ENCODE measurements at regions not wholly inside any gene's neighbourhood (a gene's known extent, or its start where the extent isn't known, plus 50 kb on each side); places are given as distances from the start of the nearest gene placed in this dataset.

- no peak overlapping the region for H3K4me3 Mint-ChIP-seq
- no peak overlapping the region for H3K27ac Mint-ChIP-seq
- no peaks in the 10 kb centered on the region for H3K4me1 Mint-ChIP-seq (ENCODE audit: low read depth)
Observed at GRCh38 chr13:111532111-111532510, 211.7 kb downstream of the TEX29 start.

DNA sequence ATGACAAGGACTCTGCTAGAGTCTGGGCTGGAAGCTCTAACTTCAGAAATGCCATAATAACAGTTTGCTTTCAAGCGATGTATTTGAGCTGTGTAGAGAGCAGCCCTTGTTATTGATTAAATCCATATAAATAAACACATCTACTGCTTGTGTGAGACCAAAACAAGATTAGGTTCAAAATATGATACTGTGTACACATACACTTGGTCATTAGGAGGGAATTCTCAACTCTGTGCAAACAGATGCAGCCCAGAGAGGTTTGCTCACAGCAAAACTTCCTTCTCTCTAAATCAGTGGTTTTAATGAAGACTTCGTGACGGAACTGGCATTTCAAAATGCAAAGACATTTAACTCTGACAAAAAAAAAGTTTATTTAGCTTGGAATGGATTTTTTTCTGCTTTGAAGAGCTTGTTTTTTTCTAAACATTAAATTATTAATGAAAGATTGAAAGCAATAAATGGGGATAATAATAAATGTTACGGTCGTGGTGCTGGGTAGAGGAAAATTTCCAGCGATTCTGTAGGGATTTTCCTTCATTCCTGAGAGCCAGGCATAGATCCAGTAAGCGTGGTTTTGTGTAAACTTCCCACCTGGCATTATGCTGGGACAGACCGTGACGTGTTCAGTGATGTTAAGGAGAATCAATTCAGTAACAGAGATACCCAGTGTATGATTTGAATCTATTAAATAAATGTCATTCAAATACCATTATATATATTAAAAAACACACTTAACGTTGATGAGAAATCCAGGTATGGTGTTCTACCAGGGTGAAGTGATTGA lies 213.7 kb downstream of the TEX29 start:
- H3K27me3 Mint-ChIP-seq (ENCODE audit: insufficient read depth) = peaks cover 47% of the 10 kb centered on the region
- H3K36me3 Mint-ChIP-seq (ENCODE audit: low read depth) = no peaks in the 10 kb centered on the region
- no peaks in the 10 kb centered on the region for H3K9me3 Mint-ChIP-seq
- no peak for DNase-seq (ENCODE audit: low spot score)
- intact Hi-C loops (cut with micrococcal nuclease) = no loop called here
- no peaks in the 10 kb centered on the region for H3K4me1 Mint-ChIP-seq (ENCODE audit: low read depth)
- no peak overlapping the region for H3K4me3 Mint-ChIP-seq
- no peak overlapping the region for H3K27ac Mint-ChIP-seq

More at GRCh38 chr13:111532111-111532510, 211.7 kb downstream of the TEX29 start:
- intact Hi-C loops (cut with micrococcal nuclease) = no loop called here
- no peak for DNase-seq (ENCODE audit: low spot score)
- peaks cover 47% of the 10 kb centered on the region for H3K27me3 Mint-ChIP-seq (ENCODE audit: insufficient read depth)
- no peaks in the 10 kb centered on the region for H3K9me3 Mint-ChIP-seq
- no peaks in the 10 kb centered on the region for H3K36me3 Mint-ChIP-seq (ENCODE audit: low read depth)

DNA sequence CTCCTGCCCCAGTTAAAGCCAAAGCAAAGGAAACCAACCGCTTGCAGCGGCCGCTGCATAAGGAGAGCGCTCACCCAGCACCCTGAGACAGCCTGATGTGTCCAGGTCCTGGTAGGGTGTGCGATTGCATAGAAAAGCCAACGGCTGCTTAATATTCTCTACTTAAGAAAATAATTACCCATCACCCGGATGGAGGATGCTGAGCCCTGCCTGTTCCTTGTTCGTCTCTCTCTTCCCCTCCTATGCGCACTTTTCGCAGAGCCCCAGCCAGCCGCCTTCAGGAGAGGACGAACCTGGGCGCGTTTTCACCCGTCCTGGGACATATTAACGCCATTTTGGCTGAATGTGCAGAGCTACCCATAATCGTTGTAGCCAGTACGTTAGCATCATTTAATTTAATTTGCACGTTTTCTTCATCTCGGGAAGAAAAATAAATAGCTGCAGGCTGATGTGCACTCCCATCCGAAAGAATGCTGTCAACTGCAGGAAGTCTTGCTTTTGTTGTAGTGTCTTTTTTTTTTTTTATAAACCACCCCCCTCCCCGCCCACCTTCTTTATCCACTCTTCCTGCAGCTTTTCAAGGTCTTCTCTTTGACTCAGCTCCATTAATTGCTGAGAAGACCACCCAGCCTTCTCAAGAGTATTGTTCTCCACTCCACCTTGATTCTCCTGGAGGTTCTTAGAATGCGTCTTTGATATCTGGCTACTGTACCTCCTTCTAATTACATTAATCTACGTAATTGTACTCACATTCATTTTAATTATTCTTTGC lies 214.5 kb downstream of the TEX29 start:
- Mint-ChIP-seq H3K4me1 (ENCODE audit: low read depth) (no peaks in the 10 kb centered on the region), H3K9me3 (no peaks in the 10 kb centered on the region), H3K36me3 (ENCODE audit: low read depth) (no peaks in the 10 kb centered on the region), H3K4me3 (no peak overlapping the region), H3K27ac (no peak overlapping the region), H3K27me3 (ENCODE audit: insufficient read depth) (peaks cover 43% of the 10 kb centered on the region)
- no peak for DNase-seq (ENCODE audit: low spot score)
- intact Hi-C loops (cut with micrococcal nuclease) = no loop called here

DNA sequence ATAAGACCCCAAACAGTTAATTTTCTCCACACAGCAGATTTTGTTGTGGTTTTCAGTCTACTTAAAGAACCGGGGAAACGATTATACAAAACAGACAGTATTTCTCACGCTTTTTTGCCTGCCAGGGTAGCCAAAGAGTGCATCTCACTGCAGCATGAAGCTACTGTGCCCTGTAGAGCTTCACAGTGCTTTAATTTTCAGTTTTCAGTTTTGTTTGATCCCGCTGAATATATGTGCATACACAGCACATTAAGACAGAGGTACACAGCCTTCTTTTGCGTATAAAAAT lies 215.0 kb downstream of the TEX29 start:
- no peaks in the 10 kb centered on the region for H3K4me1 Mint-ChIP-seq (ENCODE audit: low read depth)
- DNase-seq (ENCODE audit: low spot score) = no peak
- H3K9me3 Mint-ChIP-seq = no peaks in the 10 kb centered on the region
- H3K4me3 Mint-ChIP-seq = no peak overlapping the region
- no peaks in the 10 kb centered on the region for H3K36me3 Mint-ChIP-seq (ENCODE audit: low read depth)
- peaks cover 42% of the 10 kb centered on the region for H3K27me3 Mint-ChIP-seq (ENCODE audit: insufficient read depth)
- intact Hi-C loops (cut with micrococcal nuclease) = no loop called here
- H3K27ac Mint-ChIP-seq = no peak overlapping the region

DNA sequence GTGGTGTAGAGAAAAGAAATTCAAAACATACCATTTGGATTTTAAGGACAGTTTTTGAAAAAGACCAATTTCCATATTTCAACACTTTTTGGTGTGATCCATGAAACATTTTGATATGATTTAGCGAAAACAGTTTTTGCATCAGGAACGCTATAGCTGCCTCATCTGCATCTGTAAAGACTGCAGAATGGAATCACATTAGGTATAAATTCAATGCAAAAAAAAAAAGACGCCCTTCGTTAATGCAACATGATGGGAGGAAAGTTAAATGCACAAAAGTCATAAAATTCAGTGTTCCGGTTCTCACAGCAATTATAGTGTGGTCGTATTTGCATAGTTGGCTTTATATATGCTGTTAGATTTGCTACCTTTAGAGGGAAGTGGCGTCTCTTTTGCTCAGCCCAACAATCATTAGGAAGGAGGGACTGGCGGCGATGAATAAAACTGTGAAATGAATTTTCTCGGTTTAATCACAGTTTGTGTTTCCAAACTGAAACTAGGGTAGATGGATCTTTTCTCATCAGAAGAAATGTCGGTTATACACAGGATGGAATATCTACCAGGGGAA lies 215.7 kb downstream of the TEX29 start:
- Mint-ChIP-seq H3K27me3 (ENCODE audit: insufficient read depth) (peaks cover 42% of the 10 kb centered on the region), H3K9me3 (no peaks in the 10 kb centered on the region), H3K36me3 (ENCODE audit: low read depth) (no peaks in the 10 kb centered on the region), H3K27ac (no peak overlapping the region), H3K4me3 (no peak overlapping the region), H3K4me1 (ENCODE audit: low read depth) (no peaks in the 10 kb centered on the region)
- no peak for DNase-seq (ENCODE audit: low spot score)
- intact Hi-C loops (cut with micrococcal nuclease) = no loop called here

- Mint-ChIP-seq H3K4me3 (no peak overlapping the region), H3K27me3 (ENCODE audit: insufficient read depth) (peaks cover 36% of the 10 kb centered on the region), H3K4me1 (ENCODE audit: low read depth) (no peaks in the 10 kb centered on the region), H3K9me3 (no peaks in the 10 kb centered on the region), H3K27ac (no peak overlapping the region), H3K36me3 (ENCODE audit: low read depth) (no peaks in the 10 kb centered on the region)
- intact Hi-C loops (cut with micrococcal nuclease) = no loop called here
- no peak for DNase-seq (ENCODE audit: low spot score)
Observed at GRCh38 chr13:111537115-111537728, 216.8 kb downstream of the TEX29 start.

GRCh38 chr13:111537843-111538499 lies 217.5 kb downstream of the TEX29 start:
- Mint-ChIP-seq H3K9me3 (no peaks in the 10 kb centered on the region), H3K36me3 (ENCODE audit: low read depth) (no peaks in the 10 kb centered on the region), H3K4me1 (ENCODE audit: low read depth) (no peaks in the 10 kb centered on the region), H3K27ac (no peak overlapping the region), H3K4me3 (no peak overlapping the region), H3K27me3 (ENCODE audit: insufficient read depth) (peaks cover 30% of the 10 kb centered on the region)
- intact Hi-C loops (cut with micrococcal nuclease) = no loop called here
- DNase-seq (ENCODE audit: low spot score) = no peak

- Mint-ChIP-seq H3K27ac (no peak overlapping the region), H3K9me3 (no peaks in the 10 kb centered on the region), H3K27me3 (ENCODE audit: insufficient read depth) (peaks cover 20% of the 10 kb centered on the region), H3K4me1 (ENCODE audit: low read depth) (no peaks in the 10 kb centered on the region), H3K36me3 (ENCODE audit: low read depth) (no peaks in the 10 kb centered on the region), H3K4me3 (no peak overlapping the region)
- DNase-seq (ENCODE audit: low spot score) = no peak
- intact Hi-C loops (cut with micrococcal nuclease) = no loop called here
Observed at GRCh38 chr13:111539252-111539651, 218.8 kb downstream of the TEX29 start.

GRCh38 chr13:111539791-111540446 lies 219.5 kb downstream of the TEX29 start:
- peaks cover 15% of the 10 kb centered on the region for H3K27me3 Mint-ChIP-seq (ENCODE audit: insufficient read depth)
- no peak overlapping the region for H3K4me3 Mint-ChIP-seq
- intact Hi-C loops (cut with micrococcal nuclease) = no loop called here
- no peaks in the 10 kb centered on the region for H3K4me1 Mint-ChIP-seq (ENCODE audit: low read depth)
- no peaks in the 10 kb centered on the region for H3K36me3 Mint-ChIP-seq (ENCODE audit: low read depth)
- DNase-seq (ENCODE audit: low spot score) = no peak
- H3K27ac Mint-ChIP-seq = no peak overlapping the region
- peaks cover 6% of the 10 kb centered on the region for H3K9me3 Mint-ChIP-seq

DNA sequence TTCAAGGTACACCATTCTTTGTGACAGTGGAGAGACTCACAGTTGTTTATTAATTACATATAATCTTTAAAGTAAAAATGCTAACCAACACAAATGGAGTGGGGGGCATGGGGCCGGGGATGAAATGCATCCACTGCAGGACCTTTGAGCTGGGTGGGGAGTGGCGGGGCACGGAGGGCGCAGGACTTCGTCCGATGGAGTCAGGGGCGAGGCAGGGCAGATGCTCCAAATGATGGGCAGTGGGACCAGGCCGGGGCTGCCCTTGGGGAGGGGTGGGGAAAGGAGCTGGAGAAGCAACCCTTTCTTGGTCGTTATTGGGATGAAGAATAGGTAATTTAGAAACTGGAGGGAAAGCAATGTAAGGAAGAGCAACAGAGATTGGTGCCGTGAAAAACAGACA lies 220.0 kb downstream of the TEX29 start:
- no peaks in the 10 kb centered on the region for H3K36me3 Mint-ChIP-seq (ENCODE audit: low read depth)
- intact Hi-C loops (cut with micrococcal nuclease) = no loop called here
- H3K27me3 Mint-ChIP-seq (ENCODE audit: insufficient read depth) = peaks cover 10% of the 10 kb centered on the region
- DNase-seq (ENCODE audit: low spot score) = no peak
- no peak overlapping the region for H3K4me3 Mint-ChIP-seq
- H3K27ac Mint-ChIP-seq = no peak overlapping the region
- H3K9me3 Mint-ChIP-seq = peaks cover 9% of the 10 kb centered on the region
- no peaks in the 10 kb centered on the region for H3K4me1 Mint-ChIP-seq (ENCODE audit: low read depth)

DNA sequence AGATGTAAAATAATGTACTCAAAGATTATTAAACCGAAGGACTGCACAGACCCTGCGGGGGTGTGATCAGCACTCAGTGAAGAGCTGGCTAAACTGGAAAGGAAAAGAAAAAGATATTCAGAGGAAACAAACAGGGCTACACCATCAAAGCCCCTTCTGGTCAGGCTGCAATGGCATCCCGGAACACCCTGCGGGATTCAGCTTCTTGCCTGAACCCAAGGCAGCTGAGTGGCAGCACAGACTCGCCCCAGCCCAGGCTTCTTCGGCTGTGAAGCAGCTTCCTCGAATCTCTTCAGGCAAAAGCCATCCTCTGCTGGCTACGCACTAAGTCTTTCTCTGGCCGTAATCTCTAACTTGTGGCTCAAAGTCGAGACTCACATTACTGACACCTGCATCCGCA lies 220.9 kb downstream of the TEX29 start:
- no peak for DNase-seq (ENCODE audit: low spot score)
- Mint-ChIP-seq H3K27me3 (ENCODE audit: insufficient read depth) (peaks cover 3% of the 10 kb centered on the region), H3K4me3 (no peak overlapping the region), H3K27ac (no peak overlapping the region), H3K9me3 (peaks cover 15% of the 10 kb centered on the region), H3K36me3 (ENCODE audit: low read depth) (no peaks in the 10 kb centered on the region), H3K4me1 (ENCODE audit: low read depth) (no peaks in the 10 kb centered on the region)
- intact Hi-C loops (cut with micrococcal nuclease) = no loop called here

GRCh38 chr13:111541752-111542529 lies 221.5 kb downstream of the TEX29 start:
- intact Hi-C loops (cut with micrococcal nuclease) = no loop called here
- H3K27ac Mint-ChIP-seq = no peak overlapping the region
- H3K27me3 Mint-ChIP-seq (ENCODE audit: insufficient read depth) = no peaks in the 10 kb centered on the region
- no peaks in the 10 kb centered on the region for H3K4me1 Mint-ChIP-seq (ENCODE audit: low read depth)
- peaks cover 16% of the 10 kb centered on the region for H3K9me3 Mint-ChIP-seq
- no peak overlapping the region for H3K4me3 Mint-ChIP-seq
- H3K36me3 Mint-ChIP-seq (ENCODE audit: low read depth) = no peaks in the 10 kb centered on the region
- no peak for DNase-seq (ENCODE audit: low spot score)
